NCI-H187 treated with DMSO at 0.1 percent for 48 hours (cell line): ENCODE measurements at regions not wholly inside any gene's neighbourhood (a gene's known extent, or its start where the extent isn't known, plus 50 kb on each side); places are given as distances from the start of the nearest gene placed in this dataset.
A peak's percentile ranks its signal among the peaks of the same experiment; 100 is the strongest.

ENCODE experiments used
- DNase-seq: peaks from one replicate; lab custom pipeline; 2025; lab: John Stamatoyannopoulos, UW

DNA sequence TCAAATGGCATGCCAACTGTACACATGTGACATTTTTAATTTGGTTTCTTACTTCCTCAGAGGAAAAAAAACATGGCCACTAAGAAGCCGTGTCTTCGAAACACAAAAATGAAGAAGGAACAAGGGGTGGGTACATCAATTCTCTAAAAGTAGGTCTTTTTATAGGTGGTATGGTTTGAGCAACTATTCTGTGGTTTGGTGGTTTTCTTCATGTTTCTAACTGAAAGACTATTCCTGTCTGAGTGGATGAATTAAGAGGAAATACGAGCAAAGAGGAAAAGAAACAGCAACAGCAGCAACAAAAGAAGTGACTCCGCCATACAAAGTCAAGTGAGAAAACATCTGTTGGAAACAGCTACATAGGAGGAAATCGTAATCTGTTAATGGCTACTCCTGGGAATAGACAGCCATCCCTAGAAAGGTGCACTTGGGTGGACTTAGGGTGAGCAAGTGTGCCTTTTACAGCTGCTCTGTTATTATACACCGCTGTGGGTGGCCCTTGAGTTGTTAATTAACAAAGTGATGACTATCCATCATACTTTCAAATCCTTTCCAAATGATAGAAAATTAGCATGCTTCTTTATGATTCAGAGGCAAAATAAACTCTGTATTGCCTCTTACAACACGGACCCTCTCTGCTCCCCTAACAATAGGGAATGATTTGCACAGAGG is 575.8 kb downstream of the TLE1 start:
- DNase-seq, result peak; percentile 60

DNA sequence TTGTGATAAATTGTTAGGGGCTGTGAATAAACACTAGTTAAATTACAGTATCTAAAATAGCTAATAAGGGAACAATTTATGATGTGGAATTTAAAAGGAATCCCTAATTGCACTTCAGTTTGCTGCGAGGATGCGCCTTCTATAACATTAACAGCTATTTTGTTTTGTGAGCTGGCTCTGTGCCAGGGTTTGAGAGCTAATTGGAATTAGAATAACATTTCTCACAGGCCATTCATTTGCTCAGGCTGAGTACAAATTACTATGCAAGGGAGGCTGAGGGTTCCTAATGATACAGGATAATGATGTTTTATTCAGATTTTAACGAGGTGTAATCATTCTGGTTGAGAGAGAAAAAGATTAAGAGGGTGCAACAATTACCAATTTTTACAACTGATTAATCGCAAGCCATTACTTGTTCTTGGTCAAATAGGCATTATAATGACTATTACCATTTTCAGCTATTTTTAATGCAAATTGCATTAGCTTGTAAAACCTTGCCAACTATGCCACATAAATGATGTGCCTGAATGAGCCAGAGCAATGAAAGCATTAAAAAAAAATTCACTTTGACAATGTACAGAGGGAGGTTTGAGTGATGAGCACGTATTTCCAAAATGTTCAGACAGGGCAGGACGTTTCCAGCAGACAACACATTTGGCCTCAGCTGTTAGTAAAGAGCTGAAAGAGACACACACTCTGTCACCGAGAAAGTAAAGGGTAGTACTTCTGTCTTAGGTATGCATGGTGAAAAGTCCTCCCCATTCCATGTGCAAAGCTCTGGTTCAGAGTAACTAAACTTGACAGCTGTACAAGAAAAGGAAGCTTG is 576.5 kb downstream of the TLE1 start:
- DNase-seq, result no peak

DNA sequence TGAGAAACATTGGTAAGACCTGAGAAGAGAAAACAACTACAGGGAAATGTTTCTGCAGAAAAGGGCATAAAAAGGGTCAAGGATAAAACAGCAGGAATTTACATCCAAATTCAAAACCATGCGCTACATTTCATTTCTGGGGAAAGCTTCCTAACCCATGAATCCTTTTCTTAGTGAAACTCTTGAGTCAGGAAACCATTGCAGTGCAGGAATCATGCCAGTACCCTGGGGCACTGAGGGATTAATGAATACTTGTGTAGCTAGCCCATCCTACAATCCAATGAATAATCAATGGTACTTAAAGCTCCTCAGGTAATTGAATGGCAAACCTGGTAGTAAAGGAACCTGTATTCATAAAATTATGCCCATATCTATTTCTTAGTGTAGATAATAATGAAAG is 580.5 kb downstream of the TLE1 start:
- no peak for DNase-seq

DNA sequence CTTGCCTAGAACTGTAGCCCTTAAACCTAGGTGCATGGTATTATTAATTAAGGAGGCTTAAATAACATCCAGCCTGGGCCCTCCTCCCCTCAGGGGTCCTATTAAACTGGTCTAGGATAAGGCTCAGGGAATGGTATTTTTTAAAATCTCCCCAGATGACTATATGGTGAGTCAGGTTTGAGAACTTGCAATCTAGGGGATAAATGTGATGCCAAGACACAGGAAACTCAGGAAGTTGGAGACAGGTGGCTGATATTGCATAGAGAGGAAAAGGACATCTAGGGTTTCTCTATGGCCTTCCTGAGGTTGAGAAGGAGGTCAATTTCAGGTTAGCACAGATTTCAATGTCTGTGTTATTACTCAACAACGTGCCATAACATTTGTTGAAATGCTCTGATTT is 581.0 kb downstream of the TLE1 start:
- no peak for DNase-seq

DNA sequence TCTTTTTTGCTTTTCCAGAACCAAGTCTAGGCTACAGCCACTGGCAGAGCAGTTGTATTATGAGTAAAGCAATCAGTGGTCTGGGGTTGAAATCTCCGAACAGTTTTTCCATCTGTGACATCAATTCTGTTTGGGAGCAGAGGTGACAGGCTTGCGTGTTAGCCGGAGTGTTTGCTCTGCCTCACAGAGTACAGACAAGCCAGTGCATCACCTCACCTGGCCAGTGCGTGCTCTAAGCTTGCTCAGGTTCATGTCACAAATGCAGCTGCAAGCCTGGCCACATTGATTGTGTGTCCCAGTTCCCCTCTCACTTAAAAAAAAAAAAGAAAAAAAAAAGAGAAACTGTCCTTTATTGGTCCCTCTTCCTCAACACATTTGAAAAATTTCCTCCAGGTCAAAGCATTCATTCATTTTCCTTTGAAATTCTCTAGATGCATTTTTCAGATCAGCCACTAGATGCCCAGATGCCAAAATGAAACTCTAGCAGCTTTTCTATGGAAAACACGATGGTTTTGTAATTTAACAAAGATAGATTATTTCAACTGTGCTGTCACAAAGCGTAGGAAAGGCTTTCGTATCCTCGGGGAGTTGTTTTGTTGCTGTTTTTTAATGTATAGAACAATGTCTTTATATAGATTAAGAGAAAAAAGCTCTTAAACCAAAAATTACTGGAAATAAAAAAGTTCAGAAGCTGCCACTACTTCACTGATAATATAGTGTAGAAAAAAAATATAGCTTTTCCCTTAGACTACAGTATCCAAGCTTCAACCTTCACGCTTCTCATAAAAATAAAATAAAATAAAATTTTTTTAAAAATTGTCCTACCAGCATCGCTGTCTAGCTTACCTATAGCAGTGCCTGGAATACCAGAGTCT is 585.5 kb downstream of the TLE1 start:
- DNase-seq, result no peak

DNA sequence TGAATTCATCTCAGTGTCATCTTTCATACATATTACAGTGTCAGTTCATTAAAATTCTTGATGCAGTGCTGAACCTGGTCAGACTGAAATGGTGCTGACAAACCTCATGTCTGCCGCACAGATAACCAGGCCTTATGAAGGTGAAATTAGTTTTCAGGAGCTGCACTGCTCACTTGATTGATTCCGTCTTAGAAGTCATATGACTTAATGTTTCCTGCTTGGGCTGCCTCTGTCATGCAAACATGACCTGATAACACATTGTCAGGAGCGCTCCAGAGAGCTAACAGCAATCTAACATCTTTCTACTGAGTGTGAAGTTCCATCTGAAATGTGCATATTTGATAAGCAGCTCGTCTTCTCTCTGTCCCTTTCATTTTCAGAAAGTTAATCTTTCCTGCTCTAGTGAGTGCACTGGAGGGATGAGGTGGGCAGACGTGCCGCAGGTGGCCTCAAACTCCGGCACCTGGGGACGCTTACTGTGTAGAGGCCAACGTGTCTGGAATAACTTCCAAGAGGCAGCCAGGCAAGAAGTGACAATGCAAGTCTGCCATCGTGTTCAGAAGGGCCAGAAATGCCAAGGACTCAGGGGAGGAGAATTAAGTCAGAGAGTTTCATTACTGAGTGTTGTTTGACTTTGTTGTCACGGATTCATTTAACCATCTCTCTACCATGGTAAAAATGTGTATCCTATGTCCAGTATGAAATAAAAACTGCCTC is 592.1 kb downstream of the TLE1 start:
- no peak for DNase-seq

DNA sequence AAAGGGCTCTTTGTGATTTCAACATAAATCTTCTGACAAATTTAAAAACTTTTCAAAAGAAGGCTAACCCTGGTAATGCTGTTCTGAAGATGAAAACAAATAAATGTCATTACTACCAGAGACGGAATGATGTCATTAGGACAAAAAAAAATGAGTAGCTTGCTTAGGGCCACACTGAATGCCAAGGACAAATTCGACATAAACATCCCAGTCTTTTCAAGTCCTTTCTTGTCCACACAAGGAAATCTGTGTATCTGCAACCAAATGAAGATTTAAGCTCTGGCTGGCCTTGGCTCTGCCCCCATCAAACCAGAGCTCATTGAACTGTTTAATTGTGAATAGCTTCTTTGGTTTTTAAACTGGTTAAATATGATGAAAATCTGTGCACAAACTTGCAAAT is 592.7 kb downstream of the TLE1 start:
- DNase-seq, result no peak

DNA sequence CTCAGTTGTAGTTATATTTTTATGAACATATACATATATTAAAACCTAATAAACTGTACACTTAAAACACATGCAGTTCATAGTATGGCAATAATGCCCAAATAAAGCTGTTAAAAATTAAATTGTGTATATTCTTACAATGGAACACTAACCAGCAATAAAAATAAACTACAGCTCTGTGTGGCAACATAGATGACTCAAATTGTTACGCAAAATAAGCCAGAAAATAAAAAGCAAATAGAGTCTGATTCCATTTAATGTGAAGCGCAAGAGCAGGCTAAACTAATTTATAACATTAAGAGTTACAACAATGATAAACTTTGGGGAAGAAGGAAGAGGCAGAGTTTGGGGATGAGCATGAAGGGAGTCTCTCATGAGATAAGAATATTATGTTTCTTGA is 597.3 kb downstream of the TLE1 start:
- no peak for DNase-seq

DNA sequence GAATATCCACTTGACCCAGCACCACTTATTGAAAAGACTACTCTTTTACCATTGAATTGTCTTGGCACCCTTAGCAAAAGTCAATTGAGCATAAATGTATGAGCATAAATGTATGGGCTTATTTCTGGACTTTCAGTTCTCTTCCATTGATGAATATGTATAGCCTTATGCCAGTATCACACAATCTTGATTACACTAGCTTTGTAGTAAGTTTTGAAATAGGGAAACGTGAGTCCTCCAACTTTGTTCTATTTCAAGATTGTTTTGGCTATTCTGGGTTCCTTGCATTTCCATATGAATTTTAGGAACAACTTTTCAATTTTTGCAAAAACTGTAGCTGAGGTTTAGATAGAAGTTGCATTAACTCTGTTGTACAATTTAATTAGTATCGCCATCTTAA is 601.0 kb downstream of the TLE1 start:
- DNase-seq, result no peak

DNA sequence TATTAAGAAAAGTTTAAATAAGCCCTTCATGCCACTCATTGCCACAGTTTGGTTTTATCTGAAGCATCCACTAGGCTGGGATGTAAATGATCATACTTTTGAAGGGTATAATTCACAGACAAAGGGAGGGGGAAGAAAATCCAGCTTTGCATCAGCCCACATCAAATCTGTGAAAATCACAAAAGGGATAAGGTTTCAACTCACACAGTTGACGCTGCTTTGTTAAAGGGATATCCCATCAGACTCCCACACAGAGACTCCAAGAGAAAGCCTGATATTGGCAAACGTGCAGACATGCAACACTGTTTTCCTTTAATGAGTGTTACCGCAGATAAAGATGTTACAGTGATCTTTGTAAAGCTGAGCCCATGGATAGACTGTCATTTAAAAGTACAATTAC is 602.9 kb downstream of the TLE1 start:
- no peak for DNase-seq

DNA sequence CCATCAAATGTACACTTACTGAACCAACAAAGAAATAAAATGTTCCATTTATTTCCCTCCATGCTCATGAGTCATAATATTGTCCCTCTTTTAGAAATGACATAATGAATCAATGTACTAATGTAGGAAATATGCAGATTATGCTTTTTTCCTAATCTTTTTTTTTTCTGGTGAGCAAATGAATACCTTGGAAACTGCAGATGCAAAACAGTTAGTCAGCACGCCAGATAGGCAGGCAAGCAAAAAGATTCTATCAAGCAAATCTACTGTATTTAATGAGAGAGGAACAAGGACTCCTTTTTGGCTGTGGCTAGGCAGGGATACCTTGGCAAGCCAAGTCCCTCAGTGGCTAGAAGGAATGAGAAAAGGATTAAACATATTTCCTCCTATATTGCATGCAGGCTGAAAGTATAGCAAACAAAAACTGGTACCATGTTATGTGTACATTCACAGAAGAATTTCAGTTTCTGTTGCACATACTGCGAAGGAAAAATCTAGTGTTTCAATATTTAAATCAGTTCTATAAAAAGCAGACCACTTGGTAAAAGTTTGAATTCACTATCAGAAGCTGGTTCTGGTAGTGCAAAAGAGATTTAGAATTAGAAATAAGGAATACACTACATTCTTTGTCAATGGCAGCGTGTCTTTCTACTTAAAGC is 605.4 kb downstream of the TLE1 start:
- DNase-seq, result no peak

DNA sequence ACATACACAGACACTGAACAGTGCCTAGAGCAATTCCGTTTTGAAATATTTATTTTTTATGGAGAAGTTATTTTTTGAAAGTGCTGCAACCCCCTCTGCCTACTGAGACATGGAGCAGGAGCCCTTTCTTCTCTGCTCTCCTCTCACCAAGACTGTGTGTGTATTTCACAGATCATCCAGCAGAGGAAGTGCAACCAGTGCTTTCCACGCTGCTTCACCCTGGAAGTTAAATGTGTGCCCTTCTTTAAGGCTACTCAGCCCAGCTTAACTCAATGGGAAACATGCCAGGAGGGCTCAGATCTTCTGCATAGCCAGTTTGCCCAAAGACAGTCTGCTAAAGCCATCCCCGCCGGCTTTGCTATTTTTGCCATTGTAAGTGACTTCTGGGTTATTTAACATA is 606.3 kb downstream of the TLE1 start:
- no peak for DNase-seq

DNA sequence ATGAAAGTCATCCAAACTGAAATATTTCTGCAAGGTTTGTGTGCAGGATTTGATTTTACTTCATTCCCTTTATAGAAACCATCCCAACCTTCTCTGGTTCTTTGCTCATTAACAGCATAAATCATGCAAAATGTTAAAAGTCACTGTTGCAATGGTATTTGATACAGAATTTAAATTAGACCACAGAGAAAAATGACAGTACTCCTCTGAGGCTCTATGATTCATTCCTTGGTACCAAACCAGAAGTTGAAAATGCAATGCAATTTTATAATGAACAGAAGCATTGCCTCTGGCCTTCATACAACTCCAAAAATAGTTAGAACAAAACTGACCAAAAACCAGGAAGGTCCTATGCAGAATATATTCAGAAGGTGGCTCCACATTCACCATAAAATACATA is 607.1 kb downstream of the TLE1 start:
- no peak for DNase-seq

DNA sequence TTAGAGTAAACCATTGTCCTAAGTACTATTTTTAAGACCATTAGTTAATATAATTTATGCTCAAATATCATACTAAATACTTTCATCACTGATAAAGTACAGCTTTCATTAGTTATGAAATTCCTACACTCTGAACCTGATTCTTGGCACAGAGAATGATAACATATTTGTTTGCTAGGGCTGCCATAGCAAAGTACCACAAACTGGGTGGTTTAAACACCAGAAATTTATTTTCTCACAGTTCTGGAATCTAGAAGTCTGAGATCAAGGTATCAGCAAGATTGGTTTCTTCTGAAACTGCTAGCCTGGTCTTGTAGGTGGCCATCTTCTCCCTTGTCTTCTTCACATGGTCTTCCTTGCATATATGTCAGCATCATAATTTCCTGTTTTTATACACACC is 608.4 kb downstream of the TLE1 start:
- DNase-seq, result no peak

DNA sequence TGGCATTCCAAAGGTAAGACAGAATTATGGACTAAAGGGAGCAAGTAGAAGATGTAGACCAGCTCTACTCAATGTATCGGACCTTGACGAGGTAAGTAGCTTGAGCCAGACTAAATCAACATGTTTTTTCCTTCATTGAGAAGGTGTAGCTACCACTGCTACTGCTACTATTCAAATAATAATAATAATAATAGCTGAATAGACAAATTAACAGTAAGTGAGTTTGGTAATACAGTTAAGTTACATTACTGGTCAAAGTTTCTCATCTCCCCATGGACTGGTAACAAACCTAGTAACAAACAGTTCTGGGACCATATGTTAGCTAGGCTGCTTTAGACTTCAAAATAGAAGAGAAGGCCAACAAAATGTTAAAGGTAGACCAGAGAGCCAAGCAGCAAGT is 609.2 kb downstream of the TLE1 start:
- no peak for DNase-seq

DNA sequence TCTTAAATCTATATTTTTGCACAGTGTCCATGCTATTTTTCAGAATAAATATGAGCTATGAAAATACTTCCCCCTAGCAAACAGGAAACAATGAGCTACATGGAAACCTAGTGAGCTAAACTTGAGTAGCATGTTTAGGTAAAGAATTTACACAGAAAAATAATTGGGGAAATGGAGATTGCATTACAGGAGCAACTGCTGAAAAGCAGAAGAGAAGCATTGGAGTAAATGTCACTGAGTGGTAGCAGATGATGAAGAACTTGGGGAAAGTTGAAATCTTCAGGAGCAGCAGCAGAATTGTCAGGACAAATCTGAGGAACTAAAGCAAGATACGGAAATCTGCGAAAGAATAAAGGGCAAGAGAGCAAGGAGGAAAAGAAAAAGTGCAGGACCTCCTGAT is 610.3 kb downstream of the TLE1 start:
- no peak for DNase-seq

DNA sequence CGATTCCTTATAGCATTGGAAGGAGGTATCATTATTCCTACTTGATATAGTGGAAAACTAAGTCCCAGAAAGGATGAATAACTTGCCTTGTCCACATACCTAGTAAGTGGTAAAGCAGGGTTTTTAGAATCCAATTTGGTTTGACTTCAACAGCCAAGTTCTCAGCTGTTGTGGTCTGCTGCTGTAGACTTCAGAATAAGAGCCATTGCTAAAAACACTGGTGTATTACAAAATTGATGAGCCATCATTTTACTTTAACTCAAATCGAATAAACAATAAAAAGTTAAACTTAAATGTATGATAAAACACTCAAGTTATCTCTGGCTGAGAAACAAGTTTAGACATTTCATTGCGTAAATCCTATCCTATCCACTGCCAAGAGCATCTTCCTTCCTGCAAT is 610.8 kb downstream of the TLE1 start:
- no peak for DNase-seq

DNA sequence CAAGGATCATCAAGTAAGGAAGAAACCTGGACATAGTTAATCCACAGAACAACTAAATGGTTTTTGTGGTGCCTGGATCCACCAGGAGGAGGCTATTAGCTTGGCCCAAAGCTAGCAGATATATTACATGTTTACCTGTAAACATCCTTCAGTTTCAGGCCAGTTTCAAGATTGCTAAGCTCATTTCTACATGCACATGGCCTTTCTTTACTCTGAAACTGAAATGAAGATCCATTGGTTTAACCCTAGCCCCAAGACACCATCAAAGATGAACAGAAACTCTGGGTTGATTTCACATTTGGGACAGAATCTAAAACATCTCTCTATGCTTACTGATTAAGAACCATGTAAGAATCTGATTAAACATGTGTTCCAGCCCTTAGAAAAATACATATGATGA is 611.8 kb downstream of the TLE1 start:
- DNase-seq, result no peak

DNA sequence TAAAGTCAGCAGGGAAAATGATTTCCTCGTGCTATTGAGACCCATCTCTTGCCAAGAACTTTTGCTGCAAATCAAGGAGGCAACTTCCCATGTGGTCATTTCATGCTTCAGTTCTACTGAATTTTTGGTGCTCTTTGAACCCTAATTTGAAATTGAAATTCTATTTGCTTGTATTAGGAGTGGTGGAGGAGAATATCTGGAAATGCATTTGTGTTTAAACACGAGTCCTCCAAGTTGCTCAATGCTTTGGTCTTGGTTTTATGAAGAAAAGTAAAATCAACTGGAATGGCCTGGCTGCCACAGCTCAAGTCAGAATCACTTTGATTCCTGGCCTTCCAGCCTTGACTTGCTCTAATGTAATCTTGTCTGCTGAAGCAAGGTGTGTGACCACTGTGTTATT is 613.2 kb downstream of the TLE1 start:
- DNase-seq, result no peak

DNA sequence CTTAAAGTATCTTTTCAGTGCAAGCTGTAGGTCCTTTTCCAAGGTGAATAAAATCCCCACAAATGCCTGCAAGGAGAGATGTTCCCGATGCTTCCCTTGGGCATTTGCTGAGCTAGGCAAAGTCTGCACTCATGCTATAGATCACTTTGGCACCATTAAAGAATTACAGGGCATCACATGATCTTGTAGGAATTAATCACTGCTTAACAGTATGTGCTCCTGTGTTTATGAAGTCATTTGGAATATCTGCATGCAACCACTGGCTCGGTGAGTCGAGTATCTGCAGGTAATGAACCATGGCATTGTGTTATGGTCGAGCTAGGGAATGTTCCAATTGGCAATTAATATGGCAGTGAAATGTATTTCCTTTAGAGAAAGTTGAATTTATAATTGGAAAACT is 615.1 kb downstream of the TLE1 start:
- no peak for DNase-seq

DNA sequence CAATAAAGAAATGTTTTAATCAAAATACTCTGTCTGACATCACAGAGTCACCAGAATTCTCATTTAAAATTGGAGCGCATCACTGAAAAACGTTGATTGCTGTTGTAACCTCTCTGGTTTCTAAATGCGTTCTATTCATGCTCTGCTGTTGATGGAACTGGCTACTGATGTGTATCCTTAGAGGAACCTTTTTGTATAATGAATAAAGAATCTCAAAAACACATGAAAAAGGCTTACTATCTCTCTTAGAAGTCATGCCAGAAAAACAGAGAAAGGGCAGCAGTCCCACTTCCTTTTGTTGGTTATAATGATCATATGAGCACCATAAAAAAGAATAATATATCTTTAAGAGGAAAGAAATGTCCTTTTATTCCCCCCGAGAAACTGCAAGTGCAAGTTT is 615.5 kb downstream of the TLE1 start:
- DNase-seq, result no peak

DNA sequence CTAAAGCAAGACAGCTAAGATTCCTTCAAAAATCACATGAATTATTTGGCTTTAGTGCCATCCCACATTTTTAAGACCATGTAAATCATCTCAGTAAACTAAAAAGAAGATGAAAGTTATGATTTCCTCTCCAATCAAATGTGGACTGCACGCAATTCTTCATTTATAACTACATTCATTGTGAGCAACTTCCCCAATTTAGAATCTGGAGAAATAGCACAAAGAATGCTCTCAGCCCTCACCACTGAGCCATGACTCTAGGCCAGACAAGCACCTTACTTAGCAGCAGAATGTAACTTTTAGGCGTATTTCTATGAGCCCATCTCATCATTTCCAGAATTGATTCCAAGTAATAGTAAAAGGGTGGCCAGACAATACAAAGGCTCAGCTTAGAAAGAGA is 616.6 kb downstream of the TLE1 start:
- DNase-seq, result no peak
